HepG2 (cell line): ENCODE measurements at regions not wholly inside any gene's neighbourhood (a gene's known extent, or its start where the extent isn't known, plus 50 kb on each side); places are given as distances from the start of the nearest gene placed in this dataset.

Experiments
- ATF6 ChIP-seq: sonication (generic); formaldehyde crosslinking; conservative IDR thresholded peaks from 2 replicates; pipeline ENCODE4 v1.4.0; 2020; ENCODE audit warnings: missing genetic modification reagents
- CBFB ChIP-seq: sonication (generic); formaldehyde crosslinking; IDR thresholded peaks from 2 replicates; pipeline ENCODE4 v1.4.0; 2020; ENCODE audit warnings: missing genetic modification reagents
- EP300 ChIP-seq, 3 experiments: sonication (generic) in 1 of 3; formaldehyde crosslinking in 1 of 3; IDR thresholded peaks; 2 replicates each; pipeline versions ENCODE4 v1.5.1 to v1.6.1; 2011 to 2020; ENCODE audit warnings: low read depth in 2 of 3, low read length in 2 of 3, borderline replicate concordance in 1 of 3, improper control_type of control experiment in 1 of 3, mild to moderate bottlenecking in 1 of 3, missing genetic modification reagents in 1 of 3, moderate library complexity in 1 of 3
- ETV5 ChIP-seq: IDR thresholded peaks from 2 replicates; pipeline ENCODE4 v1.6.1; 2018; ENCODE audit warnings: missing biosample characterization, missing genetic modification reagents, inconsistent platforms, borderline replicate concordance
- FOSL1 ChIP-seq: sonication (generic); formaldehyde crosslinking; IDR thresholded peaks from 2 replicates; pipeline ENCODE4 v1.9.0; 2021; ENCODE audit warnings: missing genetic modification reagents, borderline replicate concordance
- POLR2AphosphoS5 ChIP-seq: IDR thresholded peaks from 2 replicates; pipeline ENCODE4 v1.6.1; 2012; ENCODE audit warnings: low read depth, low read length
- POLR2G ChIP-seq: fragments of 200-400 bp; formaldehyde crosslinking; IDR thresholded peaks from 2 replicates; pipeline ENCODE4 v1.6.1; 2018; ENCODE audit warnings: mild to moderate bottlenecking, low read depth, low read length, moderate library complexity
- SIN3B ChIP-seq: fragments of 150-350 bp; IDR thresholded peaks from 2 replicates; pipeline ENCODE4 v1.6.1; 2014; ENCODE audit warnings: low read length
- SP2 ChIP-seq: sonication (generic); formaldehyde crosslinking; IDR thresholded peaks from 2 replicates; pipeline ENCODE4 v1.5.1; 2020; ENCODE audit warnings: mild to moderate bottlenecking, missing genetic modification reagents
- SSRP1 ChIP-seq: IDR thresholded peaks from 2 replicates; pipeline ENCODE4 v1.6.1; 2016; ENCODE audit warnings: control low read depth
- ZNF274 ChIP-seq: sonication (generic); formaldehyde crosslinking; IDR thresholded peaks from 2 replicates; pipeline ENCODE4 v1.5.1; 2020; ENCODE audit warnings: mild to moderate bottlenecking, missing genetic modification reagents
- TF ChIP-seq, protein P1 (sequence below): sonication (generic); formaldehyde crosslinking; IDR thresholded peaks from 2 replicates; pipeline ENCODE4 v1.5.0; 2020; ENCODE audit warnings: mild to moderate bottlenecking, missing genetic modification reagents, moderate library complexity
- TF ChIP-seq, protein P2 (sequence below): sonication (generic); formaldehyde crosslinking; IDR thresholded peaks from 2 replicates; pipeline ENCODE4 v1.4.0; 2020; ENCODE audit warnings: missing genetic modification reagents, borderline replicate concordance
- TF ChIP-seq, protein P3 (sequence below): IDR thresholded peaks from 2 replicates; pipeline ENCODE4 v1.6.1; 2016; ENCODE audit warnings: low read depth

GRCh38 chr5:174384509-174384947, 339.0 kb downstream of the NSG2 start:
- no peak for TF ChIP-seq SP2 (CRISPR knock-in tag)
- TF ChIP-seq ETV5 = no peak
- no peak for TF ChIP-seq SIN3B
- TF ChIP-seq, protein P1, sequence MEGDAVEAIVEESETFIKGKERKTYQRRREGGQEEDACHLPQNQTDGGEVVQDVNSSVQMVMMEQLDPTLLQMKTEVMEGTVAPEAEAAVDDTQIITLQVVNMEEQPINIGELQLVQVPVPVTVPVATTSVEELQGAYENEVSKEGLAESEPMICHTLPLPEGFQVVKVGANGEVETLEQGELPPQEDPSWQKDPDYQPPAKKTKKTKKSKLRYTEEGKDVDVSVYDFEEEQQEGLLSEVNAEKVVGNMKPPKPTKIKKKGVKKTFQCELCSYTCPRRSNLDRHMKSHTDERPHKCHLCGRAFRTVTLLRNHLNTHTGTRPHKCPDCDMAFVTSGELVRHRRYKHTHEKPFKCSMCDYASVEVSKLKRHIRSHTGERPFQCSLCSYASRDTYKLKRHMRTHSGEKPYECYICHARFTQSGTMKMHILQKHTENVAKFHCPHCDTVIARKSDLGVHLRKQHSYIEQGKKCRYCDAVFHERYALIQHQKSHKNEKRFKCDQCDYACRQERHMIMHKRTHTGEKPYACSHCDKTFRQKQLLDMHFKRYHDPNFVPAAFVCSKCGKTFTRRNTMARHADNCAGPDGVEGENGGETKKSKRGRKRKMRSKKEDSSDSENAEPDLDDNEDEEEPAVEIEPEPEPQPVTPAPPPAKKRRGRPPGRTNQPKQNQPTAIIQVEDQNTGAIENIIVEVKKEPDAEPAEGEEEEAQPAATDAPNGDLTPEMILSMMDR = no peak
- no peak for TF ChIP-seq FOSL1
- TF ChIP-seq, protein P2, sequence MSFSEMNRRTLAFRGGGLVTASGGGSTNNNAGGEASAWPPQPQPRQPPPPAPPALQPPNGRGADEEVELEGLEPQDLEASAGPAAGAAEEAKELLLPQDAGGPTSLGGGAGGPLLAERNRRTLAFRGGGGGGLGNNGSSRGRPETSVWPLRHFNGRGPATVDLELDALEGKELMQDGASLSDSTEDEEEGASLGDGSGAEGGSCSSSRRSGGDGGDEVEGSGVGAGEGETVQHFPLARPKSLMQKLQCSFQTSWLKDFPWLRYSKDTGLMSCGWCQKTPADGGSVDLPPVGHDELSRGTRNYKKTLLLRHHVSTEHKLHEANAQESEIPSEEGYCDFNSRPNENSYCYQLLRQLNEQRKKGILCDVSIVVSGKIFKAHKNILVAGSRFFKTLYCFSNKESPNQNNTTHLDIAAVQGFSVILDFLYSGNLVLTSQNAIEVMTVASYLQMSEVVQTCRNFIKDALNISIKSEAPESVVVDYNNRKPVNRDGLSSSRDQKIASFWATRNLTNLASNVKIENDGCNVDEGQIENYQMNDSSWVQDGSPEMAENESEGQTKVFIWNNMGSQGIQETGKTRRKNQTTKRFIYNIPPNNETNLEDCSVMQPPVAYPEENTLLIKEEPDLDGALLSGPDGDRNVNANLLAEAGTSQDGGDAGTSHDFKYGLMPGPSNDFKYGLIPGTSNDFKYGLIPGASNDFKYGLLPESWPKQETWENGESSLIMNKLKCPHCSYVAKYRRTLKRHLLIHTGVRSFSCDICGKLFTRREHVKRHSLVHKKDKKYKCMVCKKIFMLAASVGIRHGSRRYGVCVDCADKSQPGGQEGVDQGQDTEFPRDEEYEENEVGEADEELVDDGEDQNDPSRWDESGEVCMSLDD (CRISPR knock-in tag) = no peak
- TF ChIP-seq ZNF274 (CRISPR knock-in tag) = no peak
- no peak for TF ChIP-seq POLR2G
- TF ChIP-seq POLR2AphosphoS5 = no peak
- TF ChIP-seq, protein P3, sequence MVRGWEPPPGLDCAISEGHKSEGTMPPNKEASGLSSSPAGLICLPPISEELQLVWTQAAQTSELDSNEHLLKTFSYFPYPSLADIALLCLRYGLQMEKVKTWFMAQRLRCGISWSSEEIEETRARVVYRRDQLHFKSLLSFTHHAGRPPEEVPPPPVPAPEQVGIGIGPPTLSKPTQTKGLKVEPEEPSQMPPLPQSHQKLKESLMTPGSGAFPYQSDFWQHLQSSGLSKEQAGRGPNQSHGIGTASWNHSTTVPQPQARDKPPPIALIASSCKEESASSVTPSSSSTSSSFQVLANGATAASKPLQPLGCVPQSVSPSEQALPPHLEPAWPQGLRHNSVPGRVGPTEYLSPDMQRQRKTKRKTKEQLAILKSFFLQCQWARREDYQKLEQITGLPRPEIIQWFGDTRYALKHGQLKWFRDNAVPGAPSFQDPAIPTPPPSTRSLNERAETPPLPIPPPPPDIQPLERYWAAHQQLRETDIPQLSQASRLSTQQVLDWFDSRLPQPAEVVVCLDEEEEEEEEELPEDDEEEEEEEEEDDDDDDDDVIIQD = no peak
- no peak for TF ChIP-seq CBFB (CRISPR knock-in tag)
- TF ChIP-seq EP300 (IDR thresholded peaks at IDR 0.05; ENCODE audit: low read depth in 2 of 2, low read length in 2 of 2) = no peak
- no peak for TF ChIP-seq EP300 (CRISPR knock-in tag; IDR thresholded peaks at IDR 0.05; ENCODE audit: borderline replicate concordance)
- TF ChIP-seq ATF6 (CRISPR knock-in tag) = no peak
- TF ChIP-seq SSRP1 (CRISPR knock-in tag) = no peak
